Effector memory CD4-positive, alpha-beta T cell (primary cell): ENCODE measurements at regions not wholly inside any gene's neighbourhood (a gene's known extent, or its start where the extent isn't known, plus 50 kb on each side); places are given as distances from the start of the nearest gene placed in this dataset.

Experiments used
- DNase-seq, 3 donors: peaks; one replicate each; pipeline ENCODE4 v3.0.0-alpha.2; 2020
- H3K27ac ChIP-seq: 2 replicates; pipeline ENCODE4 v1.7.0; 2013; ENCODE audit warnings: mild to moderate bottlenecking, low read length, moderate library complexity; ENCODE audit not compliant: insufficient read depth, poor library complexity, severe bottlenecking
- H3K27me3 ChIP-seq: replicated peaks from 2 replicates; pipeline ENCODE4 v1.7.0; 2013; ENCODE audit warnings: mild to moderate bottlenecking, low read length; ENCODE audit not compliant: insufficient read depth, control insufficient read depth, poor library complexity, severe bottlenecking
- H3K36me3 ChIP-seq: 2 replicates; pipeline ENCODE4 v1.7.0; 2013; ENCODE audit warnings: mild to moderate bottlenecking, low read length, moderate library complexity; ENCODE audit not compliant: control insufficient read depth, insufficient read depth
- H3K4me1 ChIP-seq: 2 replicates; pipeline ENCODE4 v1.7.0; 2013; ENCODE audit warnings: low read length, mild to moderate bottlenecking; ENCODE audit not compliant: control insufficient read depth, insufficient read depth, poor library complexity, severe bottlenecking
- H3K4me3 ChIP-seq: 2 replicates; pipeline ENCODE4 v1.7.0; 2013; ENCODE audit warnings: low read length, low read depth, mild to moderate bottlenecking; ENCODE audit not compliant: insufficient read depth, poor library complexity, severe bottlenecking
- H3K9me3 ChIP-seq: 2 replicates; pipeline ENCODE4 v1.7.0; 2013; ENCODE audit warnings: mild to moderate bottlenecking, low read length, moderate library complexity; ENCODE audit not compliant: control insufficient read depth

DNA sequence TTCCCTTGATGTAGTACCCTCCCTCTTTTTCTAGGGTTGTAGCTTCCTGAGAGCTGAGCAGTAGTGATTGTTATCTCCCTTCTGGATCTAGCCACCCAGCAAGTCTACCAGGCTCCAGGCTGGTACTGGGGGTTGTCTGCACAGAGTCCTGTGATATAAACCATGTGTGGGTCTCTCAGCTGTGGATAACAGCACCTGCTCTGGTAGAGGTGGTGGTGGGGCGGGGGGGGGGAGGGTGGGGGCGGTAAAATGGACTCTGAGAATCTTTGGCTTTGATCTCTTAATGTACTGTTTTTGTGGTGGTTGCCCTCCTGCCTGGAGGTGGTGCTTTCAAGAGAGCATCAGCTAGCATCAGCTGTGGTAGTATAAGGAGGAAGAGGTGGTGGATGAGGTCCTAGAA is 302.0 kb upstream of the CHRM2 start:
- Histone ChIP-seq H3K4me3 (no peak overlapping the region), H3K4me1 (no peaks in the 10 kb centered on the region), H3K9me3 (no peaks in the 10 kb centered on the region), H3K27me3 (no peaks in the 10 kb centered on the region), H3K27ac (no peak overlapping the region), H3K36me3 (no peaks in the 10 kb centered on the region)
- no peak for DNase-seq

DNA sequence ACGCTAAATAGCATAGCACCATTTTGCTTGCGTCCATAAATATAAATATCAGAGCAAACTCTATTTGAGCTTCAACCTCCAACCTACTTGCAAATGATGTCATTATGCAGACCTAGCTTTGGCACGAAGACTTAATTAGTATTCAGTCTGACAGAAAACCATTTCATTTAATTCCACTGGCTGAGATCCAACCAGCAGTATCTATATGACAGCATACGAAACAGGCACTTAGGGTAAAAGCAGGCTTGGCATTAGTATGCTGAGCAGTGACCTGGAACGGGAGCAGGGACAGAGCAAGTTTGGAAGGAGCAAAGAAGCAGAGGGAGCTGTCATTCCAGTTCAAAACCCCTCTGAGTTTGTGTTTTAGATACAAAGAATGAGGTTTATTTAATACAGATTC is 312.5 kb upstream of the CHRM2 start:
- H3K4me1 ChIP-seq, result no peaks in the 10 kb centered on the region
- no peaks in the 10 kb centered on the region for H3K9me3 ChIP-seq
- DNase-seq, result no peak
- H3K27me3 ChIP-seq, result no peaks in the 10 kb centered on the region
- H3K4me3 ChIP-seq, result no peak overlapping the region
- no peaks in the 10 kb centered on the region for H3K36me3 ChIP-seq
- H3K27ac ChIP-seq, result no peak overlapping the region

DNA sequence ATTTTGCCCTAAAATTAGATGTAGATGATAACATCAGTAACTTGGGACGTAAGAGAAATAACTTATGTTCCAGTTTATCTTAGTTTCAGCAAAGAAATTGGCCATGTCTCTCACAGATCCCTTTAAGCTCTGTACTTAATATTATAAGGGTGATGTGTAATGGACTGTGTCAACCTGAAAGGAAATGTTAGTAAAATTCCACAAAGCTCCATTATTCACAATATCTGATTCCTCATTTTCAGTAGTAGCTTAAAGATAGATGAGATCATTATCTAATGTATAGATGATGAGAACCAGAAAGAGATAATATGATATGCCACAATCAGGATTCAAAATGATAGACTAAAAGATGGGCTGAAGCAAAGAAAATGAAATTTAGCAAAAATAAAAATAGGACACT is 316.8 kb upstream of the CHRM2 start:
- H3K4me3 ChIP-seq, result no peak overlapping the region
- H3K4me1 ChIP-seq, result no peaks in the 10 kb centered on the region
- no peak overlapping the region for H3K27ac ChIP-seq
- no peaks in the 10 kb centered on the region for H3K9me3 ChIP-seq
- DNase-seq, result no peak
- H3K36me3 ChIP-seq, result no peaks in the 10 kb centered on the region
- no peaks in the 10 kb centered on the region for H3K27me3 ChIP-seq

DNA sequence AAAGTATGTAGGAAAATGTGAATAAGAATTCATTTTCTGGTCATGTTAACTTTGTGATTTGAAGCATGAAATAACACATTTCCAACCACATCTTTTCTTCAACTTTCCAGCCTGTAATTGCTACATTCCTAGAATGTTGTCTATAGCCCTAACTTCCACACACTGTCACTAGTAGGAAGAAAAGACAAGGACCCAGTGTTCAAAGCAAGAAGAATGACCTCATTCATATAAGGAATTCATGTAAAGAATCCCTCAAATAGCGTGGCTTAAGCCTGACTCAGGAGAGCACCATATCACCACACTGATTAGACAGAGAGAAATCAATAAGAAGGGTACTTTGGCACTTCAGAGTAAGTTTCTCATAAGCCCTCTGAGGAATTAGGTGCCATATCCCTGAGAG is 318.7 kb upstream of the CHRM2 start:
- Histone ChIP-seq H3K9me3 (no peaks in the 10 kb centered on the region), H3K27ac (no peak overlapping the region), H3K4me3 (no peak overlapping the region), H3K4me1 (no peaks in the 10 kb centered on the region), H3K27me3 (no peaks in the 10 kb centered on the region), H3K36me3 (no peaks in the 10 kb centered on the region)
- DNase-seq, result no peak

DNA sequence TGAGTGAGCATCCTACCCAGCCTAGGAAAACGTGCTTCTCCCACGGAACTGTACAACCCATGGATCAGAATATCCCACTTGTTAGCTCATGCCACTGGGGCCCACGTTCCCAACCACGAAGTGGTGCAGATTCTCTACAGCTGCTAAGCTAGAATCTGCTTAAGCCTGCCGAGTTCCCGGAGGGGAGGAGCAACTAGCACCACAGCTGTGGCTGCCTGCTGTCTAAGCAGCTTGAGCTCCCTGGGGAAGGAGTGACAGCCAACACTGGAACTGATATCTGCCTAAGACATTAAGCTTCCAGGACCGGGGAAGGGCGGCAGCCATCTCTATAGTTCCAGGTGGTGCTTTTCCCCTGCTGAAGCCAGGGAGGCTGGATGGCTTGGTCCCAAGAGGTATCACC is 334.7 kb upstream of the CHRM2 start:
- Histone ChIP-seq H3K4me3 (no peak overlapping the region), H3K27ac (no peak overlapping the region), H3K36me3 (no peaks in the 10 kb centered on the region)

DNA sequence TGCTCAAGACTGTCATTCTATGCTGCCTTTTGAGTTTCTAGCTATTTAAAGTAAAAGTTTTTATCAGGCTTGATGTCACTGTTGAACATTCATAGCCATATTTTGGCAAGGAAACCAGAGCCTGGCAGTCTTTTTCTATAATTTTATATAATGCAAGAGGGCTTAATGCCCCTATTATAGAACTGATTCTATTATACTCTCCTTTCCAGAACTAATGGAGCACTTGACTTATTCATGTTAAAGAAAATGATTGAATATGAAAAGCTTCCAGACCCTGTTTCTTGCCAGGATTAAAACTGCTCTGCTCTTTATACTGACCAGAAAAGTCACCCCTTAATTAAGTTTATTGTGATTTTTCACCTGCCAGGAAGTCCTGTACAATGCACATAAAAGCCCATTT is 337.6 kb upstream of the CHRM2 start:
- DNase-seq, result no peak
- Histone ChIP-seq H3K27me3 (no peaks in the 10 kb centered on the region), H3K27ac (no peak overlapping the region), H3K4me1 (no peaks in the 10 kb centered on the region), H3K9me3 (no peaks in the 10 kb centered on the region), H3K4me3 (no peak overlapping the region), H3K36me3 (no peaks in the 10 kb centered on the region)

More for the DNA sequence above, 334.7 kb upstream of the CHRM2 start:
- H3K4me1 ChIP-seq, result no peaks in the 10 kb centered on the region
- no peaks in the 10 kb centered on the region for H3K9me3 ChIP-seq
- DNase-seq, result no peak
- H3K27me3 ChIP-seq, result no peaks in the 10 kb centered on the region

DNA sequence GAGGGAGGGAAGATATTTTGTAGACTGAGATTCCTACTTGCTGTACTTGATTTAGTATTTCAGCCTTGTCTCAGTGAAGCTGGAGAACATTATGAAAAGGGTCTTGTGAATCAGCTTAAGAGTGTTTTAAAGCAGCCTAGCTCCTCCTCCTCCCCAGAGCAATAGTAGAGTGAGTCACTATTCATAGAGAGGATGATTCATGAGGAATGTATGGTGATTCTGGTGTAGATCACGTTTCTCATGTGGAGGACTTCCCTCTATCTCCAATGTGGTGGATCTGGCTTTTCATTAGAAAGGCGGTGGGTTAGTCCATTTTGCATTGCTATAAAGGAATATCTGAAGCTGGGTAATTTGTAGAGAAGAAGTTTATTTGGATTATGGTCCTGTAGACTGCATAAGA is 340.1 kb upstream of the CHRM2 start:
- Histone ChIP-seq H3K27me3 (no peaks in the 10 kb centered on the region), H3K27ac (no peak overlapping the region), H3K4me3 (no peak overlapping the region), H3K9me3 (no peaks in the 10 kb centered on the region), H3K4me1 (no peaks in the 10 kb centered on the region), H3K36me3 (no peaks in the 10 kb centered on the region)
- no peak for DNase-seq

DNA sequence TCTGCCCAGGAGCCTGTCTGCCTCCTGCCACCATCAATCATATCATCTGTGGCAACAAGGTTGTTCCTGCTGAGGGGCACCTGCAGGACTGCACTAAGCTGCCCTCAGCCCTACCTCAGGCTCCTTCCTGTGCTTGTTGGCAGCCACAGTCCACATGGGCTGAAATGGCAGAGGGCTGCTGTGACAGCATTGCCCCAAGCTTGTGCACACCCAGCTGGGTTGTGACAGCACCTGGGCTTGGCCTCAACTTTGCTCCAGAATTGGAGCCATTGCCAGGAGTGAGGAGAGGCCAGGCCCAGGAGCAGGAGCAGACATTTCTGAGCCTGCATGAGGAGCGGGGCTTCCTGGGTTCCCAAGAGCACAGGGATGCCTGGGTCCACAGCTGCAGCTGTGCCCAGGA is 340.9 kb upstream of the CHRM2 start:
- H3K4me1 ChIP-seq, result no peaks in the 10 kb centered on the region
- no peaks in the 10 kb centered on the region for H3K36me3 ChIP-seq
- no peak for DNase-seq
- no peaks in the 10 kb centered on the region for H3K27me3 ChIP-seq
- no peak overlapping the region for H3K4me3 ChIP-seq
- no peak overlapping the region for H3K27ac ChIP-seq
- no peaks in the 10 kb centered on the region for H3K9me3 ChIP-seq

DNA sequence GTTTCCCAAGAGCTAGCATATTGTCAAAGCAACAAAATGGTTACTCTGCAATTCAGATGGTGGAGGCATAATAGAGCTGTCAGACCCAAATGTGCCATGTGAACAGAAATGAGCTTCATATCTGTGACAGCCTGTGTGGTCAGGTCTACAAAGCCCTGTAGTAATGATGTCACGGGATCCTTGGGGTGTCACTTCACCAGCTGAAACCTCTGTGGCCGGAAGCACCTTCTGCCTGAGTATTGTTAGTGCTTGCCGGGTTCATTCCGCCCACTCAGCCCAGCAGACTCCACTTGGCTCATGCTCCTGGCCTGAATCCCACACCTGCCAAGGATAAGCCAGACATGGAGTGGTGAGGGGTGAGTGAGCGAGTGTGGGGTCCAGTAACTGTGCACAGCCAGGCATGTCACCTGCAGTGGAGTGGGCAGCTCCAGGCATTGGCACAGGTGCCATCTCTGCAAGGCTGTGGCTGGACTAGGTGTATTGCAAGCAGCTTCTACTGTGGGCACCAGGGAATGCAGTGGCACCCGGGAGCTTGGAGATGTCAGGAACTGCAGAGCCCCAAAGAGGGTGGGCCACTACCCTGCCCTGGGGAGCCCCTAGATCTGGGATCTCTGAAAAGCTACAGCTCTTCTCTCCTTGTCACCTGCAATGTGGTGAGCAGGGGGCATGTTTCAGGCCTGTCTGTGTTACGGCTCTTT is 341.9 kb upstream of the CHRM2 start:
- no peaks in the 10 kb centered on the region for H3K9me3 ChIP-seq
- no peaks in the 10 kb centered on the region for H3K36me3 ChIP-seq
- no peaks in the 10 kb centered on the region for H3K27me3 ChIP-seq
- no peak overlapping the region for H3K4me3 ChIP-seq
- H3K27ac ChIP-seq, result no peak overlapping the region
- no peak for DNase-seq
- no peaks in the 10 kb centered on the region for H3K4me1 ChIP-seq

DNA sequence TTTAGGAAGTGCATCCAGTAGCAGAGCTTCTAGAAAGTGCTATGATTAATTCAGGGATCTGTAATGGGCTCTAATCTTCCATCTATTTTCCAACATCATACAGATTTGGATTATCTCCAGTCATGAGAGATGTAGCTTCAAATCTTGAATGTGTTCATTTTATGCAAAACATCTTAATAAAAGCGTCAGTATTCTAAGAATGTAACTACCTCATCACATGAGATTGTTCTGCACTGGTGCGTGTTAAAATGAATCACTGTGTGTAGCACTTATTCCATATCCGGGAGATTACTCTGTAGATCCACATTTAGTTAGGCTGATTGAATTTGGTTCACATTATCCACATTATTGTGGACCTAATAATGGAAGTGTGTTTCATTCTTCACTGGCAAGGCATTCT is 344.9 kb upstream of the CHRM2 start:
- Histone ChIP-seq H3K36me3 (no peaks in the 10 kb centered on the region), H3K4me3 (no peak overlapping the region), H3K4me1 (no peaks in the 10 kb centered on the region), H3K27ac (no peak overlapping the region), H3K9me3 (no peaks in the 10 kb centered on the region), H3K27me3 (no peaks in the 10 kb centered on the region)
- DNase-seq, result no peak
